VCaP (cell line): ENCODE measurements at regions not wholly inside any gene's neighbourhood (a gene's known extent, or its start where the extent isn't known, plus 50 kb on each side); places are given as distances from the start of the nearest gene placed in this dataset.

ENCODE experiments used
- H3K27ac ChIP-seq: fragments of 450-650 bp; 2 replicates; pipeline ENCODE4 v1.5.1; 2017
- CTCF ChIP-seq: fragments of 450-650 bp; conservative IDR thresholded peaks from 2 replicates; pipeline ENCODE4 v1.5.1; 2017; ENCODE audit warnings: mild to moderate bottlenecking, moderate library complexity

- TF ChIP-seq CTCF = no peak
- no peak overlapping the region for H3K27ac ChIP-seq
Observed at GRCh38 chr6:120157873-120158272, 808.3 kb upstream of the MAN1A1 start.

DNA sequence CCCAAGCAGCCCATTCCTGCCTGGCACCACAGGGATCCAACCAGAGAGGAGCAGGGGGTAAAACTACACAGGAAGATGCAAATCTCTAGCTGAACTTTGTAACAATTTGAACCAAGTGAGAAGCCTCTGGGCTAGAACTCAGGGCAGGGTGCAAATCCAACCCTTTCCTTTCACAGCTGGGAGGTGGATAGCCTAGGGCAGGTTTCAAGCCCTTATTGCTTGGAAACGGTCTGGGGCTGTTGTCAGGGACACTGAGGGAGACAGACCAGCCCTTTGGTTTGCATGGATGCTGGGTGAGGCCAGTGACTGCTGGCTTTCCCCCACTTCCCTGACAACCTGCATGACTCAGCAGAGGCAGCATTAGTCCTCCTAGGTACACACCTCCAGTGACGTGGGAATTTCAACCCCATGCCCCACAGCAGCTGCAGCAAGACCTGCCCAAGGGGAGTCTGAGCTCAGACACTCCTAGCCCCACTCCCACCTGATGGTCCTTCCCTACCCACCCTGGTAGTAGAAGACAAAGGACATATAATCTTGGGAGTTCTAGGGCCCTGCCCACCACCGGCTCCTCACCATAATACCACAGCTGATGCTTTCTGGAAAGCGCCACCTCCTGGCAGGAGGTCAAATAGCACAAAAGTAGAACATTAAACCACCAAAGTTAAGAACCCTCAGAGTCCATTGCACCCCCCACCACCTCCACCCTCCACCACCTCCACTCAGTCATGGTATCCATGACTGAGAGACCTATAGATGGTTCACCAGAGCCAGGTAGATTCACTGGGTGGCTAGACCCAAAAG lies 797.7 kb upstream of the MAN1A1 start:
- TF ChIP-seq CTCF = no peak
- H3K27ac ChIP-seq = no peak overlapping the region

GRCh38 chr6:120141601-120142000 lies 792.0 kb upstream of the MAN1A1 start:
- H3K27ac ChIP-seq = no peak overlapping the region
- no peak for TF ChIP-seq CTCF

GRCh38 chr6:120137492-120137891 lies 787.9 kb upstream of the MAN1A1 start:
- no peak overlapping the region for H3K27ac ChIP-seq
- no peak for TF ChIP-seq CTCF

DNA sequence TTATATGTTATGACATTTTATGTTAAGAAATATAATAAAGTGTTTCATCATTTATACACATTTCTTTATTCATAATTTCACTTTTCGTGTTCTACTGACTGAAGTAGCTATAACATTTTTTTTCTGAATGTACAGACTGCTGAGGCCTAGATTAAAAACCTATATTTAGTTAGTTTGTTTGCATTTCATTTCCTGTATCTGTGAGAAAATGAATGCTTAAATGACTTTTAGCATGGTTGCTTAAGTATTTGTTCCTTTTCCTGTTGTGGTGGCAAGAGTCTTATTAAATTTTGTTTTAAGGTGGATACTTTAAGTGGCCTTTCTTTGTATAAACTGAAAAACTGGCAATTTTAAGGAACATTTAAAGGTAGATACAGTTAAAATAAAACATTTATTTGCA lies 779.7 kb upstream of the MAN1A1 start:
- H3K27ac ChIP-seq = no peak overlapping the region
- no peak for TF ChIP-seq CTCF

DNA sequence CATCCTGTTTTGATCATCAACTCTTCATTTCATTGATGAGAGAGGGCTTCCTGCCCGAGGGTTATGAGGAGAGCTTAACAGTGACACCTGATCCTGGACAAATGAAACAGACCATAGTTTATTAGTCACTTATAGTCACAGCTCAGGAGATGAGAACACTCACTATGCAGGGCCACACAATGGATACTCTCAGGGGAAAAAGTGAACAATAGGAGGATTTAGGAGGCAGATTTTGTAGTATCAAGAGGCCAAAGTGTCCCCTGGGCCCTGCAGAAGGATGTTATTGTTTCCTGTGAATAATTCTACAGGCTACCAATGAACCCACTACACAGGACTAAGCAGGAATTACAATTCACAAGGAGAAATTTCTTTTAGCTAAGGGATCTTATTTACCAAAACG lies 772.8 kb upstream of the MAN1A1 start:
- TF ChIP-seq CTCF = no peak
- H3K27ac ChIP-seq = no peak overlapping the region

GRCh38 chr6:120116343-120116742 lies 766.8 kb upstream of the MAN1A1 start:
- TF ChIP-seq CTCF = no peak
- H3K27ac ChIP-seq = no peak overlapping the region
